RWPE1 (cell line): ENCODE measurements at regions not wholly inside any gene's neighbourhood (a gene's known extent, or its start where the extent isn't known, plus 50 kb on each side); places are given as distances from the start of the nearest gene placed in this dataset.

Experiments
- CTCF ChIA-PET: fragments of 350-600 bp; sonication (Branson Sonifier 250); formaldehyde crosslinking; extraction: SDS; loops from one replicate; lab custom pipeline; 2021; lab: Yijun Ruan, JAX
- POLR2A ChIA-PET: fragments of 400-600 bp; formaldehyde crosslinking; extraction: SDS; loops from one replicate; lab custom pipeline; 2020; ENCODE audit warnings: antibody characterized with exemption; ENCODE audit not compliant: low non-redundant PET; lab: Yijun Ruan, JAX
- DNase-seq: peaks from one replicate; pipeline ENCODE4 v3.0.0; 2012; ENCODE audit warnings: low spot score
- H3K27ac ChIP-seq: fragments of 450-650 bp; 2 replicates; pipeline ENCODE4 v1.5.1; 2017
- TF ChIP-seq, protein P1 (sequence below): fragments of 450-650 bp; conservative IDR thresholded peaks from 2 replicates; pipeline ENCODE4 v1.5.1; 2017; ENCODE audit warnings: low read depth, mild to moderate bottlenecking

DNA sequence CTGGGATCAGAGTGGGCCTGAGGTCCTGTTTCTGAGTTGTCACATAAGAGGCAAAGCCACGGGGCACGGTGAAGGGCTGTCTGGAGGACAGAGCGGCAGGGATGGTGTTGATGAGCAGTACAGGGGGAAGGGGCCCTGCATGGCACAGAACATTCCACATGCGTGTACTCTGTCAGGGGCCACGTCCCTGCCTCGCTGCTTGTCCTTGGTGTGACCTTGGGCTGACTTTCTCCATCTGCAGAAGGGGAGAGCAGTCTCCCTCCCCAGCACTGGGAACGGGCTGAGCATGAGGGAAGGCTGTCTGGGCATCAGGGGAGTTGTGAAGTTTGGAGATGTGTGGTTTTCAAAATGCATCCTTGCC is 71.5 kb upstream of the GSE1 start:
- CTCF ChIA-PET: interaction anchor here (1.3 to 2.4 kb wide), 2 partner anchors 12 to 13 kb away, joined by 3 to 11 read pairs; no protein-coding TSS in a partner anchor
- H3K27ac ChIP-seq: no peak overlapping the region
- no peak for DNase-seq
- POLR2A ChIA-PET: no interaction called here
- TF ChIP-seq, protein P1, sequence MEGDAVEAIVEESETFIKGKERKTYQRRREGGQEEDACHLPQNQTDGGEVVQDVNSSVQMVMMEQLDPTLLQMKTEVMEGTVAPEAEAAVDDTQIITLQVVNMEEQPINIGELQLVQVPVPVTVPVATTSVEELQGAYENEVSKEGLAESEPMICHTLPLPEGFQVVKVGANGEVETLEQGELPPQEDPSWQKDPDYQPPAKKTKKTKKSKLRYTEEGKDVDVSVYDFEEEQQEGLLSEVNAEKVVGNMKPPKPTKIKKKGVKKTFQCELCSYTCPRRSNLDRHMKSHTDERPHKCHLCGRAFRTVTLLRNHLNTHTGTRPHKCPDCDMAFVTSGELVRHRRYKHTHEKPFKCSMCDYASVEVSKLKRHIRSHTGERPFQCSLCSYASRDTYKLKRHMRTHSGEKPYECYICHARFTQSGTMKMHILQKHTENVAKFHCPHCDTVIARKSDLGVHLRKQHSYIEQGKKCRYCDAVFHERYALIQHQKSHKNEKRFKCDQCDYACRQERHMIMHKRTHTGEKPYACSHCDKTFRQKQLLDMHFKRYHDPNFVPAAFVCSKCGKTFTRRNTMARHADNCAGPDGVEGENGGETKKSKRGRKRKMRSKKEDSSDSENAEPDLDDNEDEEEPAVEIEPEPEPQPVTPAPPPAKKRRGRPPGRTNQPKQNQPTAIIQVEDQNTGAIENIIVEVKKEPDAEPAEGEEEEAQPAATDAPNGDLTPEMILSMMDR: no peak

DNA sequence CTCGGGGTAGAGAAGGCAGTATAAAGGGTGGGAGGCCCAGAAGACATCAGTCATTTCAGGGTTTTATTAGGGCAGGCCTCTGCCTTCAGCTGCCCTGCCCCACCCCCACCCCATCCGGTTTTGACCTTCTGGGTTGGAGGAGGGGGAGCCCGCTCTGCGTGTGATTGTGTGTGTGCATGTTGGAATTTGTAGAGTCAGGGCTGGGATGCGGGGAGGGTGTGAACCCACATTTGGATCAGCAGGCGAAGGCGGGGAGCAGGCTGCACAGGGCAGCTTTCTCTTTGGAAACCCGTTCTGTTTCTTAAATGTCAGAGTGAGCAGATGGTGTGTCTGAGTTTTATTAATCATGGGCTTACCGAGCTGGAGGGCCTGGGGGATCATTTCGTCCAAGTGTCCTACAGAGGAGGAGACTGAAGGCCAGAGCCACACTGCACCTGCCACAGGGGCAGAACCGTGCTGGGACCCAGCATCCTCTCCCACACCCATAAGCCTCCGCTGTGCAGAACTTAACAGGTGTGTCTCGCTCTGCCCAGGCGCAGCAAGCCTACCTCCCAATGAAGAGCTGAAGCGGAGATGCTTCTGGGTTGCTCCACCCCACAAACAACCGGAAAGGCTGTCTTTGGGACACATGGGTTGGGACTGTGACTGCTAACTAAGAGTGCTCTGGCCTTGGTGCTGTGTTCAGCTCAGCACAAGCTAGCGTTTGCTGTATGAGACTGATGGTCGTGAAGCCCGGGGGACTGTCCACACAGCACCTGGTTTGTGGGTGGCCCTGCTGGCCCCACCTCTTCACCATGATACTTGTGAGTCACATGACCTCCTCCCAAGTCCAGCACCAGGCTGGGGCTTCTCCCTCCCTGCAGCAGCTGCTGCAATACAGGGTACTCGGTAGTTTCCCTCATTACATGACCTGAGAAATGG is 70.9 kb upstream of the GSE1 start:
- DNase-seq: no peak
- CTCF ChIA-PET: interaction anchor here (1.0 to 2.4 kb wide), 3 partner anchors 11 to 126 kb away, joined by 3 to 11 read pairs (median 3); no protein-coding TSS in a partner anchor
- POLR2A ChIA-PET: no interaction called here
- TF ChIP-seq, protein P1: no peak
- no peak overlapping the region for H3K27ac ChIP-seq

DNA sequence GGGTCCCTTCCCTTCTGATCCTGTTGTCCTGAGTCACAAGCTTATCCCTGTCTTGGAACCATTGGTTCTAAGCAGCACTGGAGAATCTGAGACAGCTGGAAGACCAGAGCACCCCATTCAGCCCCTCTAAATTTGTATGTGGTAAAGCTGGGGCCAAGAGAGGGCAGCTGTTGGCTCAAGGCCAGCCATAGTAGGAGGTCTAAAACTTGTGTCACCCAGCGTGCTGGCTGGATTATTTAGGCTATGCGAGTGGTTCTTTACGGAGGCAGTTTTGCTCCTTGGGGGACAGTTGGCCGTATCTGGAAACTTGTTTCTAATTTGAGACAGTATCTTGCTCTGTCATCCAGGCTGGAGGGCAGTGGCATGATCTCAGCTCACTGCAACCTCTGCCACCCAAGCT is 69.6 kb upstream of the GSE1 start:
- ChIA-PET CTCF (interaction anchor here (0.9 to 2.4 kb wide), 2 partner anchors 15 to 28 kb away, joined by 7 to 11 read pairs; no protein-coding TSS in a partner anchor), POLR2A (no interaction called here)
- no peak overlapping the region for H3K27ac ChIP-seq
- DNase-seq: no peak
- TF ChIP-seq, protein P1: no peak

DNA sequence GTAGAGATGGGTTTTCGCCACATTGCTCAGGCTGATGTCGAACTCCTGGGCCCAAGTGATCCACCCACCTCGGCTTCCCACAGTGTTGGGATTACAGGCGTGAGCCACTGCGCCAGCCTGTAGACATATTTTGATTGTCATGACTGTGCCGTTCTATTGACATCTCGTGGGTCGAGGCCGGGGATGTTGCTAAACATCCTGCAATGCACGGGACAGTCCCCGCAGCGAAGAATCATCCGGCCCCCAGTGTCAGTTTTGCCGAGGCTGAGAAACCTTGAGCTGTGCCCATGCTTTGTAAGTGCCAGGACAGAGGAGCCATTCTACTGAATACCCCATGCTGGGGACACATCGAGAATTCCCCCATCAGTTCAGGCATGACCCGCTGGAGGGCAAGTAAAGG is 69.1 kb upstream of the GSE1 start:
- POLR2A ChIA-PET: no interaction called here
- no peak for DNase-seq
- H3K27ac ChIP-seq: no peak overlapping the region
- TF ChIP-seq, protein P1: no peak
- CTCF ChIA-PET: interaction anchor here (0.9 to 2.4 kb wide), 2 partner anchors 15 to 29 kb away, joined by 7 to 11 read pairs; no protein-coding TSS in a partner anchor

DNA sequence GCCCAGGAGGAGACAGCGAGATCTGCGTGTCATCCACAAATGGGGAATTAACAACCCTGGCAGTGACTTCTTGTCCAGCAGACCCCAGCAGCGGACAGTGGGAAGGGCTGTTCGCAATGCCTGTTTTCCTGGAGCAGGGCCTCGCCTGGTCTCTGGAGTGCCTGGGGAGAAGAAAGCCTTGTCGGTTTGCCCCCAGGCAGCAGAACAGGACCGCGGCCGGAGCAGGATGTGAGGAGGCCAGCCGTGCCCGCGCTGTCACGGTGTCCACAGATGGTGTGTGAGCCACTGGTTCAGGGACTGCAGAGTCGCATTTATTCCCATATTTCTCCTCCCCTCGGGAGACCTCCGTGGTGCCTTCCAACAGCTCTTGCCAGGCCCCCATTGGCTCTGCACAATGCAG is 68.5 kb upstream of the GSE1 start:
- TF ChIP-seq, protein P1: no peak
- ChIA-PET POLR2A (no interaction called here), CTCF (no interaction called here)
- no peak for DNase-seq
- no peak overlapping the region for H3K27ac ChIP-seq

DNA sequence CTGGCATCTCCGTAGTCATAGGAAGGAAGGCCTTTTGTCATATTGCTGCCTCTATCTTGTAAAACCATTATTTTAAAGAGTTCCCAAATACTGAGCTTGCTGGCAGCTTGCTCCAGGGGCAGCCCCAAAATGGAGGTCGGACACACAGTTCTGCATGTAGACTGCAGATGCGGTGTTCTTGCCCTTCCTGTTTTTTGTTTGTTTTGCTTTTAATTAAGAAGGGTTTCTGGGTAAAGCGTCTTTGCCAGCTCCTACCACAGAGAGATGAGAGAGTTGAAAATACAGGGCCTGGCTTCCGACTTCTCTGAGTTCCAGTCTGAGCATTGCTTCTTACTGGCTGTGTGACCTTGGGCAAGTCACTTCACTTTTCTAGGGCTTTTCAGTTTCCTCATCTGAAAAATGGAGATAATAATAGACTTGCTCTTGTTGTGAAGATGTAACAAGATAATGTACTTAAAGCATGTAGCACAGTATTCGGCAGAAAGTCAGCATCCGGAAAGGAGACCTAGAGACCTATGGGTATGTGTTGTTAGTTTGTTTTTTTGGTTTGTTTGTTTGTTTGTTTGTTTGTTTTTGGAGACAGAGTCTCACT is 67.8 kb upstream of the GSE1 start:
- TF ChIP-seq, protein P1: no peak
- CTCF ChIA-PET: no interaction called here
- no peak for DNase-seq
- no peak overlapping the region for H3K27ac ChIP-seq
- POLR2A ChIA-PET: no interaction called here
